IPS DF 6.9 (cell line): ENCODE measurements at regions not wholly inside any gene's neighbourhood (a gene's known extent, or its start where the extent isn't known, plus 50 kb on each side); places are given as distances from the start of the nearest gene placed in this dataset.

Source experiments
- DNase-seq: peaks from one replicate; pipeline ENCODE4 v3.0.0-alpha.2; 2013; ENCODE audit warnings: low read depth, low spot score
- H3K27ac ChIP-seq: one replicate; pipeline ENCODE4 v1.5.1; 2013; ENCODE audit warnings: low read length, control low read depth
- H3K27me3 ChIP-seq: 2 replicates; pipeline ENCODE4 v1.6.1; 2013; ENCODE audit warnings: mild to moderate bottlenecking, low read length; ENCODE audit not compliant: control insufficient read depth, insufficient read depth
- H3K36me3 ChIP-seq: 2 replicates; pipeline ENCODE4 v1.6.1; 2013; ENCODE audit warnings: low read length; ENCODE audit not compliant: control insufficient read depth, insufficient read depth
- H3K4me1 ChIP-seq: 2 replicates; pipeline ENCODE4 v1.6.1; 2013; ENCODE audit warnings: low read length; ENCODE audit not compliant: control insufficient read depth, insufficient read depth
- H3K4me3 ChIP-seq: 2 replicates; pipeline ENCODE4 v1.5.1; 2013; ENCODE audit warnings: mild to moderate bottlenecking, low read length
- H3K9me3 ChIP-seq: 2 replicates; pipeline ENCODE4 v1.6.1; 2013; ENCODE audit warnings: low read length, inconsistent platforms; ENCODE audit not compliant: control insufficient read depth, insufficient read depth
- WGBS: extraction: QIAGEN DNeasy Blood & Tissue Kit; methylation state at CpG from one replicate; pipeline ENCODE4 v1.1.7; 2013; ENCODE audit warnings: mixed read lengths, missing lambda C conversion rate; ENCODE audit not compliant: insufficient read length, insufficient coverage; 5-methylcytosine and 5-hydroxymethylcytosine counted together

DNA sequence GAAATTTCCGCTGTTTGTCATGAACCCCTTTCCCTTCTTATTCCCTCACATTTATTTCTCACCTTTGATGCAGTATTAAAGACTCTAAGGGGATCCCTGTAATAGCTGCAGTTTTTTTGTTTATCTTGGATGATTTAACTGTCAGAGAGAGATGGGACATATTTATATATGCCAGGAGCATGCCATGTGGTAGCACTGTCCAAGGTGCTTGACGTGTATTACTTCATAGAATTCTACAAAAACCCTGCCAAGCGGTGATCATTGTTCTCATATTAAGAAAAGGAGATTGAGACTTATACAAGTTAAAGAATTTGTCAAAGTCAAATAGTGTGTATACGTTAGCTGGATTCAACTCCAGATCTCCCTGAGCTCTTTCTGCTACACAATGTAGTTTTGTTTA lies 78.2 kb downstream of the SPRY1 start:
- no peaks in the 10 kb centered on the region; the same call in 1 of the 2 replicates for H3K4me1 ChIP-seq
- no peaks in the 10 kb centered on the region for H3K9me3 ChIP-seq
- DNase-seq: no peak
- H3K36me3 ChIP-seq: no peaks in the 10 kb centered on the region
- no peak overlapping the region for H3K27ac ChIP-seq
- H3K4me3 ChIP-seq: no peak overlapping the region
- WGBS: no CpG with 5 or more reads among the region's 4 CpGs
- H3K27me3 ChIP-seq: no peaks in the 10 kb centered on the region

GRCh38 chr4:123476089-123476488 lies 79.5 kb downstream of the SPRY1 start:
- Histone ChIP-seq H3K4me3 (no peak overlapping the region), H3K36me3 (no peaks in the 10 kb centered on the region), H3K27me3 (no peaks in the 10 kb centered on the region), H3K9me3 (no peaks in the 10 kb centered on the region), H3K4me1 (no peaks in the 10 kb centered on the region; the same call in 1 of the 2 replicates), H3K27ac (no peak overlapping the region)
- no peak for DNase-seq
- WGBS: no CpG with 5 or more reads among the region's 1 CpG

DNA sequence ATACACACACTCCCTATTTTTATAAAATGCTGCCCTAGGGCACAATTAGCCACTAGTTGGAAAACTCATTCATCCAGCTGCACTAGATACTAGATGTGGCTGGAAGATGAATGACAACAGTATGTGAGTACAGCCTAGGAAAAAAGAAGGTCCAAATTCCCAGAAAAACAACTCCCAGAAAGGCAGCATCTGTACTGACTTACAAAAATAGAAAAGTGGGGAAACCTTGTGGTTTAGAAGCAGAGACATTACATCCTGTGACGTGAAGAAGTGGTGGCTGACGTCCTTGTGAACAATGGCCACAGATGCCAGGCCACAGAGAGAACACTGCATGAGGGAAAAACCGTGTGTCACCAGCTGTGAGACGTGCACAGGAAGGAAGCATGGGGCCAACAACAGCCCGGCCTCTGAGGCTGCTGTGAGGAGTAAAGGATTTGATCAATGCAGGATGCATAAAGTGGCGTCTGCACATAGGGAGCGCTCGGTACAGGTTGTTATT lies 81.2 kb downstream of the SPRY1 start:
- DNase-seq: no peak
- H3K36me3 ChIP-seq: no peaks in the 10 kb centered on the region
- H3K27me3 ChIP-seq: no peaks in the 10 kb centered on the region
- H3K4me1 ChIP-seq: no peaks in the 10 kb centered on the region; the same call in 1 of the 2 replicates
- no CpG with 5 or more reads among the region's 8 CpGs for WGBS
- H3K9me3 ChIP-seq: no peaks in the 10 kb centered on the region
- no peak overlapping the region for H3K27ac ChIP-seq
- H3K4me3 ChIP-seq: no peak overlapping the region

- Histone ChIP-seq H3K9me3 (no peaks in the 10 kb centered on the region), H3K27me3 (no peaks in the 10 kb centered on the region), H3K4me3 (no peak overlapping the region), H3K36me3 (no peaks in the 10 kb centered on the region), H3K27ac (no peak overlapping the region), H3K4me1 (no peaks in the 10 kb centered on the region; the same call in 1 of the 2 replicates)
- WGBS: no CpG with 5 or more reads among the region's 6 CpGs
- DNase-seq: no peak
Measured at GRCh38 chr4:123478859-123479345, 82.3 kb downstream of the SPRY1 start.

GRCh38 chr4:123479944-123480343 lies 83.3 kb downstream of the SPRY1 start:
- DNase-seq: no peak
- no peaks in the 10 kb centered on the region for H3K36me3 ChIP-seq
- no peak overlapping the region for H3K27ac ChIP-seq
- no peaks in the 10 kb centered on the region for H3K9me3 ChIP-seq
- WGBS: no CpG with 5 or more reads among the region's 2 CpGs
- no peak overlapping the region for H3K4me3 ChIP-seq
- H3K27me3 ChIP-seq: no peaks in the 10 kb centered on the region
- H3K4me1 ChIP-seq: no peaks in the 10 kb centered on the region; the same call in 1 of the 2 replicates

- Histone ChIP-seq H3K36me3 (no peaks in the 10 kb centered on the region), H3K27ac (no peak overlapping the region), H3K9me3 (no peaks in the 10 kb centered on the region), H3K27me3 (no peaks in the 10 kb centered on the region), H3K4me1 (no peaks in the 10 kb centered on the region; the same call in 1 of the 2 replicates), H3K4me3 (no peak overlapping the region)
- no peak for DNase-seq
- no CpG with 5 or more reads among the region's 7 CpGs for WGBS
Measured at GRCh38 chr4:123480706-123481418, 84.3 kb downstream of the SPRY1 start.

DNA sequence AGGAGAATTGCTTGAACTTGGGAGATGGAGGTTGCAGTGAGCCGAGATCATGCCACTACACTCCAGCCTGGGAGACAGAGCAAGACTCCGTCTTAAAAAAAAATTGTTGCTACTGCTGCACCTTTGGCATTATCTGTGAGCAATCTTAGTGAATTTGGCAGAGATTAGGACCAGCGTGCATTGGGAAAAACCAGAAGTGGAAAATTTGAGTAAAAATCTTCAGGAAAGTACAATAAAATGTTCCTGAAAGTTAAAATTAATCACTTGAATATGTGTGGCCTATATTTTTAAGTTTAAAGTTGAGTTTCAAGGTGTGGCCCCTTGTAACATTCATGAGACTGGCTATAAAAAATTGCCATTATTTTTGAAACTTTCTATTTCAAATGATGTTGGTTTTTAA lies 85.1 kb downstream of the SPRY1 start:
- Histone ChIP-seq H3K9me3 (no peaks in the 10 kb centered on the region), H3K4me1 (no peaks in the 10 kb centered on the region; the same call in 1 of the 2 replicates), H3K36me3 (no peaks in the 10 kb centered on the region), H3K27ac (no peak overlapping the region), H3K27me3 (no peaks in the 10 kb centered on the region), H3K4me3 (no peak overlapping the region)
- no peak for DNase-seq
- no CpG with 5 or more reads among the region's 3 CpGs for WGBS

GRCh38 chr4:123484291-123484926 lies 87.8 kb downstream of the SPRY1 start:
- Histone ChIP-seq H3K27ac (no peak overlapping the region), H3K4me3 (no peak overlapping the region), H3K4me1 (no peaks in the 10 kb centered on the region; the same call in 1 of the 2 replicates), H3K9me3 (no peaks in the 10 kb centered on the region), H3K27me3 (no peaks in the 10 kb centered on the region), H3K36me3 (no peaks in the 10 kb centered on the region)
- DNase-seq: no peak
- no CpG with 5 or more reads among the region's 4 CpGs for WGBS

DNA sequence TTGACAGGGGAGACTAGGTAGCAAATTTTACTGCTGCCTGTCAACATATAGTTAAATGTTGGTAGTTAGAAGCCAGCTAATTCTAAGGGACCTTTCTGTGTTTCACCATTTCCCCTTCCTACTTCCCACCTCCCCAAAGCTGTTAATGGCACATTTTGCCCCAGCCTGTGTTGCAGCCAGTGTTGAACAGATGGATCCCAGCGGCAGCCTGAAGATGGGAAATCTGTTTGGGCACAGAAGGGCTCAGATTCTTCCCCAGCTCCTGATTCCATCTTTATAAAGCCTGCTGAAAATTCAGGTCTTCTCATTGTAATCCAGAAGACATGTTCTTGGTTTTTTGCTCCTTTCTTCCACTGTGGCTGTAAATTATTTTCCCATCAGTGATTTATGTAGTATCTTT lies 89.0 kb downstream of the SPRY1 start:
- no peak overlapping the region for H3K4me3 ChIP-seq
- no peaks in the 10 kb centered on the region for H3K36me3 ChIP-seq
- no peaks in the 10 kb centered on the region for H3K9me3 ChIP-seq
- H3K4me1 ChIP-seq: no peaks in the 10 kb centered on the region; the same call in 1 of the 2 replicates
- no peaks in the 10 kb centered on the region for H3K27me3 ChIP-seq
- no peak overlapping the region for H3K27ac ChIP-seq
- WGBS: no CpG with 5 or more reads among the region's 1 CpG
- DNase-seq: no peak

DNA sequence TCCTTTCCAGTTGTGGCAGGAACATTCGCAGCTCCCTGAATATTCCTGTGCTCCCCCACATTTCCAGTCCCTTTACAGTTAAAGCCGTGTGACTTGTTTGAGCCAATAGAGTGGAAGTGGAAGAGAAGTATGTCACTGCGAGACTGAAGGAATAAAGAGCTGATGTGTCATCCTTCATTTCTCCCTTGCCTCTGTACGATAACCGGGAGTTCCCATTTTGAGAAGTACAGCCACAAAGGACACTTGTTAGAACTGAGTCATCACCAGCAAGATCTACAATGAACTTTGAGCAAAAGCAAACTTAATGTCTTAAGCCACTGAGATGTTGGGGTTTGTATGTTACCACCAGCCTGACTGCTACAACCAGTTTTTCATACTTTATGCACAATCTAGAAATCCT lies 92.3 kb downstream of the SPRY1 start:
- Histone ChIP-seq H3K36me3 (no peaks in the 10 kb centered on the region), H3K4me1 (no peaks in the 10 kb centered on the region; the same call in 1 of the 2 replicates), H3K4me3 (no peak overlapping the region), H3K9me3 (no peaks in the 10 kb centered on the region), H3K27me3 (no peaks in the 10 kb centered on the region), H3K27ac (no peak overlapping the region)
- DNase-seq: no peak
- WGBS: no CpG with 5 or more reads among the region's 5 CpGs
